ENCODE measurements at regions not wholly inside any gene's neighbourhood (a gene's known extent, or its start where the extent isn't known, plus 50 kb on each side); places are given as distances from the start of the nearest gene placed in this dataset.
"Not testable (repeated sequence)": the region's sequence is repeated elsewhere in the genome, so short reads cannot be mapped to it uniquely, and the experiment has no call there.

GRCh38 chr9:85487872-85488271 is 253.9 kb downstream of the AGTPBP1 start:
- no peak overlapping the region for H3K4me3 ChIP-seq (ENCODE audit: low read length)
- DNase-seq (ENCODE audit: low read depth, low spot score): no peak

- DNase-seq (ENCODE audit: low read depth, low spot score): no peak
- H3K4me3 ChIP-seq (ENCODE audit: low read length): no peak overlapping the region
Observed at GRCh38 chr9:85484235-85484634, 257.5 kb downstream of the AGTPBP1 start.

GRCh38 chr9:85483208-85483607 is 258.5 kb downstream of the AGTPBP1 start:
- peak; percentile 11 for DNase-seq (ENCODE audit: low read depth, low spot score)
- H3K4me3 ChIP-seq (ENCODE audit: low read length): no peak overlapping the region

GRCh38 chr9:85479305-85479704 is 262.4 kb downstream of the AGTPBP1 start:
- no peak overlapping the region for H3K4me3 ChIP-seq (ENCODE audit: low read length)

GRCh38 chr9:85478847-85479246 is 262.9 kb downstream of the AGTPBP1 start:
- no peak for DNase-seq (ENCODE audit: low read depth, low spot score)

More at GRCh38 chr9:85479305-85479704, 262.4 kb downstream of the AGTPBP1 start:
- no peak for DNase-seq (ENCODE audit: low read depth, low spot score)

GRCh38 chr9:85474896-85475295 is 266.9 kb downstream of the AGTPBP1 start:
- not testable (repeated sequence) for DNase-seq (ENCODE audit: low read depth, low spot score); H3K4me3 ChIP-seq (ENCODE audit: low read length)

More at GRCh38 chr9:85478847-85479246, 262.9 kb downstream of the AGTPBP1 start:
- no peak overlapping the region for H3K4me3 ChIP-seq (ENCODE audit: low read length)

- no peak overlapping the region for H3K4me3 ChIP-seq (ENCODE audit: low read length)
- DNase-seq (ENCODE audit: low read depth, low spot score): no peak
Observed at GRCh38 chr9:85471791-85472190, 270.0 kb downstream of the AGTPBP1 start.

GRCh38 chr9:85469041-85469440 is 272.7 kb downstream of the AGTPBP1 start:
- DNase-seq (ENCODE audit: low read depth, low spot score): no peak
- no peak overlapping the region for H3K4me3 ChIP-seq (ENCODE audit: low read length)

- no peak overlapping the region for H3K4me3 ChIP-seq (ENCODE audit: low read length)
- no peak for DNase-seq (ENCODE audit: low read depth, low spot score)
Observed at GRCh38 chr9:85466834-85467233, 274.9 kb downstream of the AGTPBP1 start.

- not testable (repeated sequence) for H3K4me3 ChIP-seq (ENCODE audit: low read length); DNase-seq (ENCODE audit: low read depth, low spot score)
Observed at GRCh38 chr9:85458114-85458864, 283.5 kb downstream of the AGTPBP1 start.

- no peak for DNase-seq (ENCODE audit: low read depth, low spot score)
- H3K4me3 ChIP-seq (ENCODE audit: low read length): no peak overlapping the region
Observed at GRCh38 chr9:85453850-85454249, 287.9 kb downstream of the AGTPBP1 start.

- DNase-seq (ENCODE audit: low read depth, low spot score): no peak
- no peak overlapping the region for H3K4me3 ChIP-seq (ENCODE audit: low read length)
Observed at GRCh38 chr9:85452841-85453240, 288.9 kb downstream of the AGTPBP1 start.

GRCh38 chr9:85451680-85452079 is 290.1 kb downstream of the AGTPBP1 start:
- DNase-seq (ENCODE audit: low read depth, low spot score): no peak
- no peak overlapping the region for H3K4me3 ChIP-seq (ENCODE audit: low read length)

GRCh38 chr9:85445887-85446286 is 295.9 kb downstream of the AGTPBP1 start:
- DNase-seq (ENCODE audit: low read depth, low spot score): no peak
- H3K4me3 ChIP-seq (ENCODE audit: low read length): no peak overlapping the region

GRCh38 chr9:85444243-85444642 is 297.5 kb downstream of the AGTPBP1 start:
- no peak for DNase-seq (ENCODE audit: low read depth, low spot score)

GRCh38 chr9:85443190-85443598 is 298.6 kb downstream of the AGTPBP1 start:
- no peak for DNase-seq (ENCODE audit: low read depth, low spot score)
- H3K4me3 ChIP-seq (ENCODE audit: low read length): no peak overlapping the region

More at GRCh38 chr9:85444243-85444642, 297.5 kb downstream of the AGTPBP1 start:
- H3K4me3 ChIP-seq (ENCODE audit: low read length): no peak overlapping the region

GRCh38 chr9:85439791-85440190 is 302.0 kb downstream of the AGTPBP1 start:
- no peak overlapping the region for H3K4me3 ChIP-seq (ENCODE audit: low read length)
- no peak for DNase-seq (ENCODE audit: low read depth, low spot score)

GRCh38 chr9:85433956-85434355 is 307.8 kb downstream of the AGTPBP1 start:
- H3K4me3 ChIP-seq (ENCODE audit: low read length); DNase-seq (ENCODE audit: low read depth, low spot score): not testable (repeated sequence)

GRCh38 chr9:85433551-85433950 is 308.2 kb downstream of the AGTPBP1 start:
- H3K4me3 ChIP-seq (ENCODE audit: low read length): not testable (repeated sequence)

GRCh38 chr9:85433046-85433445 is 308.7 kb downstream of the AGTPBP1 start:
- no peak overlapping the region for H3K4me3 ChIP-seq (ENCODE audit: low read length)
- DNase-seq (ENCODE audit: low read depth, low spot score): no peak

More at GRCh38 chr9:85433551-85433950, 308.2 kb downstream of the AGTPBP1 start:
- DNase-seq (ENCODE audit: low read depth, low spot score): not testable (repeated sequence)

GRCh38 chr9:85432599-85432998 is 309.2 kb downstream of the AGTPBP1 start:
- no peak for DNase-seq (ENCODE audit: low read depth, low spot score)
- H3K4me3 ChIP-seq (ENCODE audit: low read length): no peak overlapping the region
